Type B pancreatic cell (in vitro differentiated cells): ENCODE measurements at regions not wholly inside any gene's neighbourhood (a gene's known extent, or its start where the extent isn't known, plus 50 kb on each side); places are given as distances from the start of the nearest gene placed in this dataset.
A peak's percentile ranks its signal among the peaks of the same experiment; 100 is the strongest.

Experiments used
- DNase-seq: peaks from one replicate; pipeline ENCODE4 v3.0.0; 2021; ENCODE audit warnings: mixed read lengths; ENCODE audit not compliant: unreplicated experiment; ENCODE audit errors: extremely low spot score
- H3K27ac Mint-ChIP-seq: 2 replicates; pipeline ENCODE4 v1.8.0; 2021; ENCODE audit warnings: mild to moderate bottlenecking, mixed read lengths
- H3K27me3 Mint-ChIP-seq: 2 replicates; pipeline ENCODE4 v1.8.0; 2021; ENCODE audit warnings: mixed read lengths
- H3K36me3 Mint-ChIP-seq: 2 replicates; pipeline ENCODE4 v1.8.0; 2021; ENCODE audit warnings: mixed read lengths
- H3K4me1 Mint-ChIP-seq: one replicate; pipeline ENCODE4 v1.8.0; 2021; ENCODE audit warnings: mixed read lengths; ENCODE audit not compliant: unreplicated experiment
- H3K4me3 Mint-ChIP-seq: 2 replicates; pipeline ENCODE4 v1.8.0; 2021; ENCODE audit warnings: mild to moderate bottlenecking, mixed read lengths
- H3K9me3 Mint-ChIP-seq: 2 replicates; pipeline ENCODE4 v1.8.0; 2021; ENCODE audit warnings: mixed read lengths
- TF ChIP-seq, protein P1 (sequence below): fragments of 200-600 bp; sonication (generic); conservative IDR thresholded peaks from 2 replicates; pipeline ENCODE4 v1.5.0; 2021; ENCODE audit warnings: antibody characterized with exemption, mild to moderate bottlenecking

GRCh38 chr7:40983111-40983510 is 719.8 kb downstream of the INHBA start:
- H3K9me3 Mint-ChIP-seq = peaks cover 11% of the 10 kb centered on the region
- H3K27me3 Mint-ChIP-seq = no peaks in the 10 kb centered on the region
- H3K27ac Mint-ChIP-seq = no peak overlapping the region
- peaks cover 6% of the 10 kb centered on the region for H3K36me3 Mint-ChIP-seq
- DNase-seq = no peak
- TF ChIP-seq, protein P1, sequence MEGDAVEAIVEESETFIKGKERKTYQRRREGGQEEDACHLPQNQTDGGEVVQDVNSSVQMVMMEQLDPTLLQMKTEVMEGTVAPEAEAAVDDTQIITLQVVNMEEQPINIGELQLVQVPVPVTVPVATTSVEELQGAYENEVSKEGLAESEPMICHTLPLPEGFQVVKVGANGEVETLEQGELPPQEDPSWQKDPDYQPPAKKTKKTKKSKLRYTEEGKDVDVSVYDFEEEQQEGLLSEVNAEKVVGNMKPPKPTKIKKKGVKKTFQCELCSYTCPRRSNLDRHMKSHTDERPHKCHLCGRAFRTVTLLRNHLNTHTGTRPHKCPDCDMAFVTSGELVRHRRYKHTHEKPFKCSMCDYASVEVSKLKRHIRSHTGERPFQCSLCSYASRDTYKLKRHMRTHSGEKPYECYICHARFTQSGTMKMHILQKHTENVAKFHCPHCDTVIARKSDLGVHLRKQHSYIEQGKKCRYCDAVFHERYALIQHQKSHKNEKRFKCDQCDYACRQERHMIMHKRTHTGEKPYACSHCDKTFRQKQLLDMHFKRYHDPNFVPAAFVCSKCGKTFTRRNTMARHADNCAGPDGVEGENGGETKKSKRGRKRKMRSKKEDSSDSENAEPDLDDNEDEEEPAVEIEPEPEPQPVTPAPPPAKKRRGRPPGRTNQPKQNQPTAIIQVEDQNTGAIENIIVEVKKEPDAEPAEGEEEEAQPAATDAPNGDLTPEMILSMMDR = no peak
- no peak overlapping the region for H3K4me3 Mint-ChIP-seq
- peaks cover 17% of the 10 kb centered on the region for H3K4me1 Mint-ChIP-seq

- TF ChIP-seq, protein P1 = no peak
- H3K36me3 Mint-ChIP-seq = peaks cover 6% of the 10 kb centered on the region
- no peak for DNase-seq
- peaks cover 11% of the 10 kb centered on the region for H3K9me3 Mint-ChIP-seq
- no peak overlapping the region for H3K4me3 Mint-ChIP-seq
- H3K4me1 Mint-ChIP-seq = peaks cover 23% of the 10 kb centered on the region
- H3K27me3 Mint-ChIP-seq = no peaks in the 10 kb centered on the region
- no peak overlapping the region for H3K27ac Mint-ChIP-seq
Observed at GRCh38 chr7:40979296-40979695, 723.6 kb downstream of the INHBA start.

GRCh38 chr7:40978047-40978446 is 724.8 kb downstream of the INHBA start:
- Mint-ChIP-seq H3K4me1 (peaks cover 21% of the 10 kb centered on the region), H3K9me3 (peaks cover 7% of the 10 kb centered on the region), H3K27ac (peak overlapping the region; percentile 49), H3K27me3 (no peaks in the 10 kb centered on the region), H3K4me3 (peak overlapping the region; percentile 8), H3K36me3 (peaks cover 3% of the 10 kb centered on the region)
- TF ChIP-seq, protein P1 = no peak
- no peak for DNase-seq

- TF ChIP-seq, protein P1 = no peak
- peaks cover 7% of the 10 kb centered on the region for H3K9me3 Mint-ChIP-seq
- H3K4me1 Mint-ChIP-seq = peaks cover 24% of the 10 kb centered on the region
- DNase-seq = no peak
- H3K27me3 Mint-ChIP-seq = no peaks in the 10 kb centered on the region
- H3K4me3 Mint-ChIP-seq = peak overlapping the region; percentile 8
- peaks cover 3% of the 10 kb centered on the region for H3K36me3 Mint-ChIP-seq
- peak overlapping the region; percentile 49 for H3K27ac Mint-ChIP-seq
Observed at GRCh38 chr7:40977533-40977932, 725.4 kb downstream of the INHBA start.

DNA sequence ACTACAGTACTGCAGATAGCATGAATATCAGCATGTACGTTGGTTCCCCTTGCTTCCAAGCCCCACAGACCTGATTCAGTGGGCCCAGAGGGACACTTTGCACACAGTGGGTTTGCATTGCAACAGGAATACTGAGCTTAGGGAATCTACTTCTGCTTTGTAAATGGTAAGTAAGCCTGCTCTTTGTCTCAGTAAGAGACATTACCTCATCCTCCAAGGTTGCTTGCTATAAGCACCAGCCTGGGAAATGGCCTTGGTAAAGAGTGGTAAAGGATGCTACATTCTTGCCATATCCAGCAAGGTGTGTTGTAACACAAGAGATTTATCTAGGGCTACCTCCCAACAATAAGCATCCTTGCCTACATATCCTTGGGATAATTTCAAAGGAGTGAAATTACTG is 730.5 kb downstream of the INHBA start:
- TF ChIP-seq, protein P1 = no peak
- Mint-ChIP-seq H3K4me3 (no peak overlapping the region), H3K4me1 (peaks cover 15% of the 10 kb centered on the region), H3K36me3 (no peaks in the 10 kb centered on the region), H3K27ac (peak overlapping the region; percentile 59), H3K27me3 (no peaks in the 10 kb centered on the region), H3K9me3 (no peaks in the 10 kb centered on the region)
- DNase-seq = no peak

DNA sequence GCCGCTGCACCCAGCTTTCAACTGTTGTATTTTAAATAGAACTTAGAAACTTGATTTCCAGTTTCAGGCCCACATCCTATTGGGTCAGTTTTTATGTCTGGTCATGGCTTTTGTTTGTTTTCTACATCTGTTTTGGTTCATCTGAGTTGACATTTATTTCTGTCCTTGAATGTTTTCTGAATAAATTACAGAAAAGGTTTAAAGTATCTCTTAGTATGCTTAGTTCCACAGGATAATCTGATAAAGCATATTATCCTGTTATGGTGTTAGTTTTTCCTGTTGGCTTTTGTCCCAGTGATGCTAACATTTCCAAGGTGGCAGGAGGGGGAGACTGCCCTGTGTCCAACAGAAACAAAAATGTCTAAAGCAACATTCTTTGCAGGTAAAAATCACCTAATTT is 733.2 kb downstream of the INHBA start:
- DNase-seq = no peak
- Mint-ChIP-seq H3K4me1 (peaks cover 5% of the 10 kb centered on the region), H3K27me3 (no peaks in the 10 kb centered on the region), H3K4me3 (no peak overlapping the region), H3K27ac (no peak overlapping the region), H3K9me3 (no peaks in the 10 kb centered on the region), H3K36me3 (no peaks in the 10 kb centered on the region)
- TF ChIP-seq, protein P1 = no peak
